NCI-H748 (cell line): ENCODE measurements at regions not wholly inside any gene's neighbourhood (a gene's known extent, or its start where the extent isn't known, plus 50 kb on each side); places are given as distances from the start of the nearest gene placed in this dataset.

Experiments used
- DNase-seq: peaks from one replicate; lab custom pipeline; 2025; ENCODE audit not compliant: unreplicated experiment; lab: John Stamatoyannopoulos, UW

DNA sequence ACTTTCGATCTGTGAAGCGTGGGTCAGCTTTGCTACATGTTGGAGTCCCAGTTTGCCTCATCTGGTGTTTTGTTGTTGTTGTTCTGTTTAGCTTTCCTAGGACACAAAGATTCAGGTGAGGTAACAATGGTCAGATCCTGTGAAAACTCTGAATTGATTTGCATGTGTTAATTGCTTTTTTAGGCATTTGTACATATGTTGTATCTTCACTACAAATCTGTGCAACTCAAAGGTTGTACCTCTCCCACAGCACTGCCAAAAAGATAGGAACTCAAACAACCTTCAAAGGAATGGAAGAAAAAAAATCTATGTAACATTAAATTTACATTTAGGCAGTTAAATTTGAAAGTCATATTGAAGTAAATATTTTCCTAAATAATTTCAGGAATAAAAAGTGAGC is 518.5 kb upstream of the TENM4 start:
- no peak for DNase-seq

GRCh38 chr11:79957702-79958101 is 516.9 kb upstream of the TENM4 start:
- no peak for DNase-seq

DNA sequence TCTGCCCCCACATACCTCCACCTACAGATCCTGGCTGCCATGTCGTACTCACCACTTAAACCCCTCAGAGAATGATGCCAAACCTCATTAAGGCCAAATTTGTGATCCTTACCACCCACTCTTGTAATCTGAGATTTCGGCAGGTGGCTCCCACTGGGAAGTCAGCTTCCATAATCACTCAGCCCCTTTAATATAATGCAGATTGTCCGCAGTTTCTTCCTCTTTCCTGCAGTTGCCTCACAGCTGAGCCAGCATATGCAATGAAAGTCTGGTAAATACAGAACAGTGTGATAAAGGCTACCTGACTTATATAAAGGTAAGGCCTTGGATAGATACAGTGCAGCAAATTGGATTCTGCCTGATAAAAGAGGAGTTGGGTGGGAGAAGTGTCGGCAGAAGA is 515.2 kb upstream of the TENM4 start:
- DNase-seq = peak; percentile 20

- no peak for DNase-seq
Observed at GRCh38 chr11:79953629-79954028, 512.8 kb upstream of the TENM4 start.

DNA sequence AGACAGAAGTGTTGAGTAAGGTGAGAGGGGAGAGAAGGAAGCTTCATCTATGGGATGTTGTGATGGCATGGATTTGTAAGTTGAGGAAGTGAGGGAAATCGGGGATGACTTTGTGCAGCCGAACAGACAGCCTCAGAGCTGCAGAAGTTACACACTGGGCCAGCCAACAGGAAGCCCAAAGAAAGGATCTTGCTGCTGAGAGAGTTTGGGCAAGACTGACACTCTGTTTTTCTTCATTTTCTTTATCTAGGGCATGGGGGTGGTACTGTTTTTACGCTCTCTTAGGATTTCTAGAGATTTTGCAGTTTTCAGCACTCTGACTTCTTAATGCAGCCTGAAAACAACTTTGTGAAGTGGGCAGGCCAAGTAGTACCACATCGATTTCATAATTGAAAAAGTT is 509.9 kb upstream of the TENM4 start:
- no peak for DNase-seq

- DNase-seq = no peak
Observed at GRCh38 chr11:79950172-79950571, 509.3 kb upstream of the TENM4 start.

DNA sequence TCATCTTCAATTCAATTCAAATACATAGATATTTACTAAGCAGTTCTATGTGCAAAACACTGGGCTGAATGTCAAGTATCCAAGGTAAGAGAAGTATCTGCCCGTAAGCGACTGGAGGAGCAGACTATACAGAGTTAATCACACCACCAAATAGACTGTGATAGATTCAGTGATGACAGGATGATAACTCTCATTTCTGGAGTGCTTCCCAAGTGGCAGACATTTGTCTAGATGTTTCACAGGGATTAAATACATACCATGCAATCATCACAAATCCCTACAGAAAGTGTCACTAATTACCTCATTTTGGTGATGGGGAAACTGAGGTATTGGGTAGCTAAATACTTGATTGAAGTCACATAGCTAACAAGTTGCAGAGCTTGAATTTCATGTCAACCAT is 508.7 kb upstream of the TENM4 start:
- peak; percentile 6 for DNase-seq

- DNase-seq = peak; percentile 31
Observed at GRCh38 chr11:79942646-79943045, 501.8 kb upstream of the TENM4 start.

DNA sequence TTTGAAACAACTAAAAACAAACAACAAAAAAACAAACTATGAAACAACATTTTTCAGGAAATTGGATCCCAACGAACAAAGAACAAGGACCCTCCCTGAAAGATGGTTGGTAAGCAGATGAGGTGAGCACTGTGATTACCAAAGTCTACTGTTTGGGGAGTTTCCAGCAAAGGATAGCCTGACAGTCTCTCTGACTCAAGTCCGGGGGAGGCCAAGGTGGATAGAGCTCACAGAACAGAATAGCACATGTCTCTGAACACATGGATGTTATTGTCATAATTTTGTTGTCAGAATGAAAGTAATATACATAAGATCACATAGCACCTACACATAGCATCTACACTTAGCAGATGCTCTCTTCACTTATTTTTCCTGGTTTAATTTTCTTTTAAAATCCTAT is 501.3 kb upstream of the TENM4 start:
- peak; percentile 62 for DNase-seq

DNA sequence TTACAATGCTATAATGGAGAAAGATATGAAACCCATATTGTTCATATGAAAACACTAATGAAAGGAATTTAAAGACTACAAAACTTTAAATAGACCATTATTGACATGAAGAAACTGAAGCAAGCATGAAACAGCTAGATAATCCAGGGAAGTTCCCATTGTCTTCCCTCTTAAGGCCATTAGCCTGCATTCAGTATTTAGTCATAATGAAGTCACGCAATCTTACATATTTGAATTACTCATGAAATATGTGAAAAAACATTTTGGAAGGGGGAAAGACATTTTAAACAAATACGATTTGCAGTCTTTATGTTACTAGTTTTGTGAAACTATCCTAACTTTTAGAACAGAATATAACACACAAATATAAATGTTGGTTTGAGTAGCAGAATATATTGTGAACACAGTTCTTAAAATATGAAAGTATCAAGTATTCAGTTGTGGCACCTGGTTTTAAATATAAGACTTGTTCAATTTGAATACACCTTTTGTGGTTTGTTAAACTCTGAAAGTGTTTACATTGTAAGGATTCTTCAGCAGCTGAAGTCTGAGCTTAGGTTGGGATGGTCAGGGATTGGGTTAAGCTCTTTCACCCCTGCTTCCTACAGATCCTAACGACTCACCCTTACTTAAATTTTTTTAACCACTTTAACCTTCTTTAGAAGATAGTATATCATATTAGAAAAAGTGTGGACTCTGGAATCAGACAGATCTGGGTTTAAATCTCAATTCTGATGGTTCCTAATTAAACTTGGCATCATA is 500.3 kb upstream of the TENM4 start:
- no peak for DNase-seq

DNA sequence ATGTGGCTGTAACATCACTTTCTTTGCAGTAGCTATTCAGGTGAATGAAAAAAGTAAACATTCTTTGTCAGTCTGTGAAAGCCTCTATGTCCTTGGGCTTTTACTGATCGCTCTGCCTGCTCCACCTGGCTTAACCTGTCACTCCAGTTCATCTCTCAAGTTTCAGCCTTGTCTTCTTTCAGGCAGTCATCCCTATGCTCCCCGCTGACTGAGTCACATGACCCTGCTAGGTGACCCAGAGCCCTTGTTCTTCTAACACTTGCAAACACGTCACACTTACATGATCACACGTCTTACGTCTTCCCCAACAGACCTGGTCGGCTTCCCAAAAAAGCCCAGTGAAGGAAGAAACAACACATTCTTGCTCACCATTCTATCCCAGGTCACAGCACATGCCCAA is 499.3 kb upstream of the TENM4 start:
- DNase-seq = peak; percentile 87

GRCh38 chr11:79939111-79939510 is 498.3 kb upstream of the TENM4 start:
- DNase-seq = no peak

GRCh38 chr11:79937676-79938334 is 497.0 kb upstream of the TENM4 start:
- no peak for DNase-seq

DNA sequence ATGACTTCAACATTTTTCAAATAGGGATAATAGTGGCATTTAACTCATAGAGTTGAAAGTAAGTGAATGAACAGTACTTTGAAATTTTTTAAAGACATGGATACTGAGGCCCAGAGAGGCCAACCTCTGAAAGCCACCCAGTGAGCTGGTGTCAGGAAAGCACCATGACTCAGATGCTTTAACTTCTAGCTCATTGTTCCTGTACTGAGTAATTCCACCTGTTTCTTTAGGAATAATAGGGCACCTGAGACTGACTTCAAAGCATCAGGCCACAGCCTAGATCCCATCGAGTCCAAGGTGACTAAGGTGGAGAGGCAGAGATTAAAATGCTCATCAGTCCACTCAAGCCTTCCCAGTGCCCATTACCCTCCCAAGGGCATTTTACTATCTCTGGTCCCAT is 491.8 kb upstream of the TENM4 start:
- no peak for DNase-seq

GRCh38 chr11:79931692-79932091 is 490.9 kb upstream of the TENM4 start:
- DNase-seq = no peak

- DNase-seq = no peak
Observed at GRCh38 chr11:79926707-79927106, 485.9 kb upstream of the TENM4 start.

- DNase-seq = no peak
Observed at GRCh38 chr11:79925570-79925969, 484.7 kb upstream of the TENM4 start.

GRCh38 chr11:79922641-79923040 is 481.8 kb upstream of the TENM4 start:
- no peak for DNase-seq

DNA sequence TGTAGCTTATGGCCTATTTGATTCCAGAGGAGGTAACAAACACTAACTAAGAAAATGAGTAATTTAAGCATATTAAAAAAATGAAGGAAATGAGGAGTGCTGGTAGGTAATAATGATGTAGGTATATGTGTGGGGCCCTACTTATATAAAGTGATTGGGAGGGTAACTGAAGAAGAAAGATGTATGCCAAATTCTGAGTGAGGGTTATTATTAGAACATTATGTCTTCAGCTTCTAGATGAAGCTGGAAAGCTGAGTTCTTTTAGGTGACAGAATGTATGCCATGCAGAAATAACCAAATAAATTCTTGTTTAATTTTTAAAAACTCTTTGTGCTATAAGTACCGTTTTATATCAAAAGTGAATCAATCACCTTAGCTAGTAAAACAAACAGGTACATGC is 479.6 kb upstream of the TENM4 start:
- DNase-seq = no peak

DNA sequence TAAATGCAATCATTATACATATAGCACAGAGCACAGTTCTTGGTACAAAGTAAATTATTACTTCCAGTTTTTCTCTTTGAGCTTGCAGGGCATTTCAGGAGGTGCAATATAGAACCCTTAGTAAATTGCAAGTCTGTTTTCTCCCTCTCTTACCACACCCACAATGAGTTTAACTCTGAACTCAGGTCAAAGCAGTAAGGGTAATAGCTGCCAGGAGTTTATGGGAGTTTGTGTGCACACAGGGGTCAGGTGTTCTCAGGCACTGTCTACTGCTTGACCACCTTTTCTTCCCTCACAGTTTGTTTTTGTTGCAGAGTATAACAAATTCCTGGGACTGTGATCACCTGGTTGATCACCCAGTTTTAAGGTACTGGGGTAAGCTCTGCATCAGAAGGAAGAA is 478.5 kb upstream of the TENM4 start:
- DNase-seq = no peak

DNA sequence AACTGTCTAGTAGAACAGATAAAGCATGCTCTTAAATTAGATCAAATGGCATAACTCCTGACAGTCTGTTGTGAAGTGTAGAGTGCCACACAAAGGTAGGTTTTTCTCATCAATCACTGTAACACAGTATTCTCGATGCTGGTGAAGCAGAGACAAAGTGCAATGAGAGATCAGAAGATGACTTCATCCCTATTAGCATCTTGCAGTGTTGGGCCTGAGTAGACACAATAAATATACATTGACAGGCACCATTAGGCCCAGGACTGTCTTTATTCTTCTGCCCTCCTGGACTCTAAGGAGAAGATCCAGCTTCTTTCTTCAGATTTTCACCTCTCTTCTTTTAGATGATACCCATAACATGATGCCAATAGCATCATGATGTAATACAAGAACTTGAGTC is 478.0 kb upstream of the TENM4 start:
- no peak for DNase-seq

- DNase-seq = no peak
Observed at GRCh38 chr11:79906164-79906563, 465.3 kb upstream of the TENM4 start.

DNA sequence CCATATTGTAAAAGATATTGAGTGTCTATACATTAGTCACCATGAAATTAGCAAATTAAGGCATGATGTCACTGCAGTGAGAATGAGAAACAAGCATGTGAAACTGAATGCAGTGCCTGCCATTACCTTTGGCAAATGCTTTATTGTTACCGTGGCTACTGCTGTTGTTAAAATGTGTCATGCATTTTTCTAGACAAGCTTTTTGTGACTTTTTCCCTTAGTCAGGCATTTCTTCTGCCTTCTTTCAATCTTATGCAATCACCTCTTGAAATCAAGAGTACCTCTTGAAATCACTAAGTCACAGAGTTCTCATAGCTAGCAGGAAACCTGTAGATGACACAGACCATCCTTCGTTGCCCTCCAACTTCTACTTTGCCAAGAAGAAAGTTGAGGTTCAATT is 461.7 kb upstream of the TENM4 start:
- DNase-seq = no peak
